HUDEP-2 (cell line): ENCODE measurements at regions not wholly inside any gene's neighbourhood (a gene's known extent, or its start where the extent isn't known, plus 50 kb on each side); places are given as distances from the start of the nearest gene placed in this dataset.
"Not testable (repeated sequence)": the region's sequence is repeated elsewhere in the genome, so short reads cannot be mapped to it uniquely, and the experiment has no call there.

Experiments
- DNase-seq, 76 experiments: peaks; one replicate each; lab custom pipeline; 2025; ENCODE audit not compliant: unreplicated experiment in 76 of 76; lab: John Stamatoyannopoulos, UW

- DNase-seq: no peak
These were observed 1287.8 kb upstream of the TMEFF2 start for GRCh38 chr2:193482557-193482956.

- no peak for DNase-seq
These were observed 1285.5 kb upstream of the TMEFF2 start for GRCh38 chr2:193480187-193480586.

- DNase-seq: no peak
These were observed 1281.6 kb upstream of the TMEFF2 start for GRCh38 chr2:193476171-193476800.

GRCh38 chr2:193475038-193475437 is 1280.3 kb upstream of the TMEFF2 start:
- DNase-seq: no peak

- no peak for DNase-seq
These were observed 1274.5 kb upstream of the TMEFF2 start for GRCh38 chr2:193469251-193469650.

- DNase-seq: no peak
These were observed 1272.7 kb upstream of the TMEFF2 start for GRCh38 chr2:193467276-193467987.

- DNase-seq: no peak
These were observed 1268.3 kb upstream of the TMEFF2 start for GRCh38 chr2:193463011-193463410.

- no peak for DNase-seq
These were observed 1267.7 kb upstream of the TMEFF2 start for GRCh38 chr2:193462411-193462810.

- no peak for DNase-seq
These were observed 1266.8 kb upstream of the TMEFF2 start for GRCh38 chr2:193461431-193461934.

GRCh38 chr2:193446967-193447366 is 1252.2 kb upstream of the TMEFF2 start:
- no peak for DNase-seq

GRCh38 chr2:193442293-193442692 is 1247.6 kb upstream of the TMEFF2 start:
- DNase-seq: no peak

GRCh38 chr2:193428336-193428818 is 1233.6 kb upstream of the TMEFF2 start:
- DNase-seq: no peak

- not testable (repeated sequence) for DNase-seq
These were observed 1217.6 kb upstream of the TMEFF2 start for GRCh38 chr2:193412368-193412767.

- DNase-seq: no peak
These were observed 1215.2 kb upstream of the TMEFF2 start for GRCh38 chr2:193409951-193410350.

GRCh38 chr2:193382583-193382982 is 1187.8 kb upstream of the TMEFF2 start:
- no peak for DNase-seq

GRCh38 chr2:193377789-193378188 is 1183.1 kb upstream of the TMEFF2 start:
- DNase-seq: no peak

- DNase-seq: no peak
These were observed 1178.4 kb upstream of the TMEFF2 start for GRCh38 chr2:193373120-193373519.

- no peak for DNase-seq
These were observed 1176.5 kb upstream of the TMEFF2 start for GRCh38 chr2:193371200-193371599.

GRCh38 chr2:193368615-193369014 is 1173.9 kb upstream of the TMEFF2 start:
- DNase-seq: no peak

GRCh38 chr2:193357508-193357907 is 1162.8 kb upstream of the TMEFF2 start:
- no peak for DNase-seq

GRCh38 chr2:193352665-193353242 is 1158.0 kb upstream of the TMEFF2 start:
- DNase-seq: not testable (repeated sequence)

- DNase-seq: no peak
These were observed 1155.8 kb upstream of the TMEFF2 start for GRCh38 chr2:193350509-193350908.
